ENCODE measurements at regions not wholly inside any gene's neighbourhood (a gene's known extent, or its start where the extent isn't known, plus 50 kb on each side); places are given as distances from the start of the nearest gene placed in this dataset.
A peak's percentile ranks its signal among the peaks of the same experiment; 100 is the strongest.

DNA sequence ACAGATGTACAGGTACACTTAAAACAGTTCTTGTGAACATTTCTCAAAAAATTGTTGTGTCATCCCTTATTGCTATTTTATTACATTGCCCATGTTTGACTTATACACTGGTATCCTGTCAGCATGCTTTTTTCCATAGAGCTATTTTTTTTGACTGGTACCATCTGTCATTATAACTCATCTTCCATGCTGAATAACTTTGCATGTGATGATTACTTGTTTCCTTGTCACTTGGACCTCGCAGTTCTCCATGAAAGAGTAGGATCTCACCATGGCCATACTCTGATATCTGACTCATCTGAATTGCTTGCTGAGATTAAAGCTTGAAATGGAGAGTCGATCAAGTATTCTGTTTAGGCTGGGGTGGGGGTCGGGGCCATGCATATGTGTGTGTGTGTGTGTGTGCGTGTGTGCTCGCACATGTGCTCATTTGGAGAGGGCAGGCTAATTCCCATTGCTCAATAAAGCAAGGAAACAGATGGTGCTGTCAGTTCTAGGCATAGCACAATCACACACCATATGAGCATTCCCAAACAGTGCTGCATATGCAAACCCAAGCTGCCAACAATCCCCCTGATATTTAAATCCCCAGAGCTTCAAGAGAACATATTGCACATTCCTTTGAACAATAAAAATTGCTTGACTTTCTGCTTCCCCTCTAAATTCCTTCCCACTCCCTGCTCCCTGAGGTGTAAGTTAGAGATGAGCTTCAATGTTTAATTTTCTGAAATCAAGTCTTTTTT, 62.9 kb downstream of the NHLRC3 start:
- DNase-seq (ENCODE audit: low read depth) = no peak

GRCh38 chr13:39102981-39103490, 64.8 kb downstream of the NHLRC3 start:
- DNase-seq (ENCODE audit: low read depth) = no peak

GRCh38 chr13:39105110-39105509, 66.9 kb downstream of the NHLRC3 start:
- DNase-seq (ENCODE audit: low read depth) = no peak

GRCh38 chr13:39106216-39107005, 68.2 kb downstream of the NHLRC3 start:
- no peak for DNase-seq (ENCODE audit: low read depth)

- no peak for DNase-seq (ENCODE audit: low read depth)
These were observed 69.3 kb downstream of the NHLRC3 start for GRCh38 chr13:39107561-39107960.

DNA sequence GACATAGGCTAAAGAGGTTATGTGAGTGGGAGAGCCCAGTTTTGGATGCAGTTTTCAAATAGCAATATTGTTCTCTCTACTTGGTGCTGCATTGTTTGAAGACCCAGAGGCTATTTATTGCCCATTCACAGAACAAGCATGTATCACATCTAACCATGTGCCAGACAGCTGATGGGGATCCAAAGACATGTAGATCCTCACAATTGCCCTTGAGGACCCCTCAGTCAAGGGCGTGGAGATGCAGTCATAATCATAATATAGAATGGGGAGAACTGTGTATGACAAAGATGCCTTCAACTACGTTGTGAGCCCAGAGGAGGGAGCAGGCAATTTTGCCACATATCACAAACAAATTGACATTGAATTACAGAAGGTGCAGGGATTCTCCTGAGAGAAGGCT, 70.5 kb downstream of the NHLRC3 start:
- no peak for DNase-seq (ENCODE audit: low read depth)

GRCh38 chr13:39110518-39111097, 72.4 kb downstream of the NHLRC3 start:
- DNase-seq (ENCODE audit: low read depth) = no peak

GRCh38 chr13:39111145-39111544, 72.9 kb downstream of the NHLRC3 start:
- DNase-seq (ENCODE audit: low read depth) = no peak

- DNase-seq (ENCODE audit: low read depth) = no peak
These were observed 81.2 kb downstream of the NHLRC3 start for GRCh38 chr13:39119422-39119821.

GRCh38 chr13:39123578-39123977, 85.3 kb downstream of the NHLRC3 start:
- no peak for DNase-seq (ENCODE audit: low read depth)

GRCh38 chr13:39129213-39129612, 91.0 kb downstream of the NHLRC3 start:
- DNase-seq (ENCODE audit: low read depth) = no peak

- no peak for DNase-seq (ENCODE audit: low read depth)
These were observed 92.0 kb downstream of the NHLRC3 start for GRCh38 chr13:39130301-39130700.

DNA sequence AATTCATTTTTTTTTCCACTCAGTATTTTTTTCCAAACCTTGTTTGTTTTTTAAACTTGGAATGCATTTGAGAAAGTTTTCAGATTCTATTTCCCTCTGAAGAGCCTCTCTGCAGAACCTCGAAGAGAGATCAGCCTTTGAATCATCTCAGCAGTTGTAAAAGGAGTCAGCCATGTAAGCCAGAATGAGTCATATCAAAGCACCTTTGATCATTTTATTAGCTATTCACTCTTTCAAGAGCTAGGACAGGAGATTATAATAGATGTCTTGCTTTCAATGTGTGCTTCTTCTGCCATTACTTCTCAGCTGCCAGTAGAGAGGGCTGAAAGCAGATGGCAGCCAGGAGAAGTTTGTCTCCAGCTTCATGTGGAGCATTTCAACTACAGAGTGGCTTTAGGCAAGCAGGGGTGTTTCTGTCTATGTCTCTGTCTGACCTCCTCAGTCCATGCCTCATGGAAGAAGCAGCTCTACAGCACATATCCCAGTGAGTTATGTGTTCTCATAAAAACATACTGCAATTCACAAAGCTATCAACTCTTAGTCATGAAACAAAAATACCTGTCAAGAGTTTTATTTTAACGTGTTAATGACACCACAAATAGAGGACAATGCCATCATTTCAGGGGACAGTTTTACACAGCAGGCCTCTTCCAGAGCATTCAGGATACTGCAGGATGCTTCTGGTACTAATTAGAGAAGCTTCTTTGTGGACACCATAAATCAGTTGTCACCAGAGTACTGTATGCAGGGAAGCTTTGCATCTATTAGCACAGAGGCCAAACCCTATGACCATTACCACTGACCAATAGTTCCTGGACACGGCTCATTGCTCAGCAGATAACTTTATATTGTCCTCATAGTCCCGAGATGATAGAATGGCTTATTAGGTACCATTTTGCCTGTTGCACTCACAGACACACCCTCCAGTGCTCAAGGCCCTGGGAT, 94.3 kb downstream of the NHLRC3 start:
- no peak for DNase-seq (ENCODE audit: low read depth)

GRCh38 chr13:39133781-39134180, 95.5 kb downstream of the NHLRC3 start:
- DNase-seq (ENCODE audit: low read depth) = no peak

DNA sequence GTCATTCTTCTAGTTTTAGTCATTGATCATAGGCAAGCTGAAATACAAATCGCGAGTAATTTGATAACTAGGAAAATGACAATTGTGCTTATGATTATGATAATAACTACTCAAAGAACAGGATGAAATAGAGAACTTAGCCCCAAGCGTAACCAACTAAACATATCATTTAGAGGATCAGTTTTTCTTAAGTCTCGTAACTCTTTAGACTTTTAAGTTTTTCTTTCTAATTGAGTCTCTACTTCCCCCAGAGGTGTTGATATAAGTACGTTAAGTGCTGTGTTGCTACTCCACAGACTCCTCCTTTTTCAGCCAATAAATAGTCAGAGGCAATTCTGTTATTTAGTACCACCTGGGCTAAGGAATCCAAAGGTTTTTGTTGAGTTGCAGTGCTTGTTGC, 96.3 kb downstream of the NHLRC3 start:
- no peak for DNase-seq (ENCODE audit: low read depth)

DNA sequence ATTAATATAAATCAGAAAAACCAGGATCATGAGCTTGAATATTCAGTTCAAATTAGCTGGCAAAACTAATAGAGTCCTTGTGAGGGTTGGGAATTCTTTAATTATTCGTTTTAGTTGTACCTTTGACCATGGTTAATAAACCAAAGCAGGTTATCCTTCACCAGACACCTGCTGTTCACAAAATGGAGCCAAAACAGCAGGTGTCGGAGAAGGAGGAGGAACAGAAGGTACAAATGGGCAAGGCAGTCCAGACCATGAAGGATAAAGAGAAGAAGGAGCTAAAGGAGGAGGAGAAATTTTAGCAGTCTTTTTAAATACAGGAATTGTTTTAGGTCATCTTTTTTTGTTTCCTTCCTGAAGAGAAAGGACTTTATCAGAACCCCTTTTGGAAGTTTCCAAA, 106.1 kb downstream of the NHLRC3 start:
- DNase-seq (ENCODE audit: low read depth) = no peak

GRCh38 chr13:39144941-39145533, 106.8 kb downstream of the NHLRC3 start:
- peak; percentile 54 for DNase-seq (ENCODE audit: low read depth)

GRCh38 chr13:39148513-39148961, 110.3 kb downstream of the NHLRC3 start:
- peak; percentile 71 for DNase-seq (ENCODE audit: low read depth)

- DNase-seq (ENCODE audit: low read depth) = no peak
These were observed 111.6 kb downstream of the NHLRC3 start for GRCh38 chr13:39149896-39150295.

DNA sequence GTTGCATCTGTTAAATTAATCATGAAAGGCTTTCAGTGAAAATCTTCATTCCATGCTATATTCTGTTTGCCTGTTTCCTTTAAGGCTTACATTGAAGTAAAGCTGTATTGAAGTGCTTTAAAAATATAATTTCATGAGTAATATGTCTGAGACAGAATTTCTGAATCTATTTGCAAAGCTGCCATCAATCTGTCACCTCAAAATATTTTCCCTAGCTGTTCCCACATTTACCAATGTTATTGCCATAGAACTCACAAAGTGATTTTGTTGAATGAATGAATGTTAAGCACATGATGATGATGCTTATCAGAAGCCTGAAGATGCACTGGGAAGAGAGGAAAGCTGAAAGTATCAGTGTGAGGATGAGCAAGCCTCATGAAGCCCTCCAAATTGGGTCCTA, 115.8 kb downstream of the NHLRC3 start:
- DNase-seq (ENCODE audit: low read depth) = no peak

DNA sequence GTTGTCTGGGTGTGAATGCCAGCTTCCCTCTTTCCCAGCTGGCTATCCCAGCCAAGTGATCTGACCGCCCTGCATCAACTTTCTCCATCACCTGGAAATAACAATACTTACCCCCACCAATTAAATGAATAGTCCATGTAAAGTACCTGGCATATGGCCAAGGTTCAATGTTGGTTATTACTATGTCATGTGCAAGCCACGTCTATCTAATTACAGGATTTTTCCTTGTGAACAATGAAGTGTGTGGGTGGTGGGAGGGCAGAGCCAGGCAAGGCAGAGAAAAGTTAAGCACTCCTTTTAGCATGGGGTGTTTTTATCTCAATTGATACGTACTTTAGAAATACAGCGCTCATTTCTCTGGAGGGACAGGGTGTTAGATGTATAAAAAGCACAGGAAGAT, 121.1 kb downstream of the NHLRC3 start:
- DNase-seq (ENCODE audit: low read depth) = no peak

All from stromal cell of bone marrow (primary cell).